ENCODE measurements at regions not wholly inside any gene's neighbourhood (a gene's known extent, or its start where the extent isn't known, plus 50 kb on each side); places are given as distances from the start of the nearest gene placed in this dataset.

- no peak overlapping the region for H2AFZ ChIP-seq (ENCODE audit: low read depth, low read length)
- no peak overlapping the region for H3K27ac ChIP-seq (ENCODE audit: extremely low read depth, low read depth, low read length)
- ATAC-seq (no peak), DNase-seq (ENCODE audit: extremely low read depth in 1 of 4, low spot score in 3 of 4) (no peak), FAIRE-seq (no peak)
- no peaks in the 10 kb centered on the region for H3K9me3 ChIP-seq (replicated peaks; ENCODE audit: control insufficient read depth, insufficient read depth, low read depth, low read length)
- H3K4me2 ChIP-seq (ENCODE audit: insufficient read depth, low read length), result no peak overlapping the region
- POLR2A ChIA-PET, result no interaction called here
- no peaks in the 10 kb centered on the region for H3K36me3 ChIP-seq (ENCODE audit: control insufficient read depth, insufficient read depth, low read length)
- no TSS peak for BruUV-seq (replicated peaks)
- H3K79me2 ChIP-seq (ENCODE audit: control insufficient read depth, insufficient read depth, low read length), result no peaks in the 10 kb centered on the region
- TF ChIP-seq PPARD (CRISPR knock-in tag; IDR thresholded peaks at IDR 0.05) (no peak), ZC3H4 (CRISPR knock-in tag; IDR thresholded peaks at IDR 0.05; ENCODE audit: borderline replicate concordance) (no peak), TEAD2 (tag; IDR thresholded peaks at IDR 0.05) (no peak), TCFL5 (CRISPR knock-in tag; conservative IDR thresholded peaks at IDR 0.05) (no peak), ZKSCAN3 (CRISPR knock-in tag; IDR thresholded peaks at IDR 0.05) (no peak), ZNF165 (CRISPR knock-in tag; IDR thresholded peaks at IDR 0.05; ENCODE audit: borderline replicate concordance) (no peak), XRCC5 (IDR thresholded peaks at IDR 0.05; ENCODE audit: low read depth, low read length) (no peak), CREB1 (IDR thresholded peaks at IDR 0.05) (no peak), CREB1 (CRISPR knock-in tag; IDR thresholded peaks at IDR 0.05) (no peak), ZNF766 (CRISPR knock-in tag; conservative IDR thresholded peaks at IDR 0.05) (no peak), ZBTB43 (CRISPR knock-in tag; IDR thresholded peaks at IDR 0.05) (no peak), CCAR2 (IDR thresholded peaks at IDR 0.05; ENCODE audit: low read depth, low read length) (no peak), COPS2 (conservative IDR thresholded peaks at IDR 0.05) (no peak), FOS (IDR thresholded peaks at IDR 0.05; ENCODE audit: extremely low read depth, insufficient read length) (no peak), KLF1 (tag; IDR thresholded peaks at IDR 0.05) (no peak), THRB (CRISPR knock-in tag; conservative IDR thresholded peaks at IDR 0.05) (no peak), NFRKB (IDR thresholded peaks at IDR 0.05; ENCODE audit: low read depth) (no peak), PYGO2 (tag; IDR thresholded peaks at IDR 0.05) (no peak), ZSCAN29 (IDR thresholded peaks at IDR 0.05) (no peak), CCNT2 (IDR thresholded peaks at IDR 0.05; ENCODE audit: borderline replicate concordance, extremely low read depth, insufficient read length, low read depth, low read length) (no peak), KAT7 (CRISPR knock-in tag; IDR thresholded peaks at IDR 0.05; ENCODE audit: borderline replicate concordance) (no peak)
- H3K27me3 ChIP-seq (ENCODE audit: control insufficient read depth in 2 of 2, insufficient read depth in 2 of 2, low read length in 2 of 2), result no peaks in the 10 kb centered on the region
- CTCF ChIA-PET (ENCODE audit: low intra/inter-chr PET ratio), result no interaction called here
- in situ Hi-C loops (cut with MboI), result no loop called here
- H3K4me1 ChIP-seq (replicated peaks in 1 of 2; ENCODE audit: control insufficient read depth in 2 of 2, insufficient read depth in 2 of 2, low read length in 2 of 2), result no peaks in the 10 kb centered on the region
- no peak overlapping the region for H3K4me3 ChIP-seq
- no peaks in the 10 kb centered on the region for H4K20me1 ChIP-seq (replicated peaks; ENCODE audit: control insufficient read depth, insufficient read depth, low read length)
- H3K9me1 ChIP-seq (ENCODE audit: control insufficient read depth, insufficient read depth, low read length), result no peaks in the 10 kb centered on the region
- 0% methylated on average over 3 of the region's 3 CpGs for WGBS (ENCODE audit: insufficient coverage, low coverage, missing lambda C conversion rate)
- H3K9ac ChIP-seq (ENCODE audit: insufficient read depth in 1 of 2, low read depth in 2 of 2, low read length in 2 of 2), result no peak overlapping the region
- intact Hi-C loops (cut with micrococcal nuclease), result no loop called here
These were observed 61.5 kb upstream of the PTBP2 start for GRCh38 chr1:96660051-96660450.
